Hematopoietic multipotent progenitor cell treated with erythropoietin and hydrocortisone succinate and interleukin-3 and kit ligand, for 6 days (in vitro differentiated cells): ENCODE measurements at regions not wholly inside any gene's neighbourhood (a gene's known extent, or its start where the extent isn't known, plus 50 kb on each side); places are given as distances from the start of the nearest gene placed in this dataset.
"Not testable (repeated sequence)": the region's sequence is repeated elsewhere in the genome, so short reads cannot be mapped to it uniquely, and the experiment has no call there.

Source experiments
- DNase-seq: peaks from one replicate; pipeline ENCODE4 v3.0.0-alpha.2; 2015

- no peak for DNase-seq
Observed at GRCh38 chr2:103387888-103388287, 626.1 kb downstream of the TMEM182 start.

- DNase-seq: no peak
Observed at GRCh38 chr2:103396152-103396551, 634.3 kb downstream of the TMEM182 start.

DNA sequence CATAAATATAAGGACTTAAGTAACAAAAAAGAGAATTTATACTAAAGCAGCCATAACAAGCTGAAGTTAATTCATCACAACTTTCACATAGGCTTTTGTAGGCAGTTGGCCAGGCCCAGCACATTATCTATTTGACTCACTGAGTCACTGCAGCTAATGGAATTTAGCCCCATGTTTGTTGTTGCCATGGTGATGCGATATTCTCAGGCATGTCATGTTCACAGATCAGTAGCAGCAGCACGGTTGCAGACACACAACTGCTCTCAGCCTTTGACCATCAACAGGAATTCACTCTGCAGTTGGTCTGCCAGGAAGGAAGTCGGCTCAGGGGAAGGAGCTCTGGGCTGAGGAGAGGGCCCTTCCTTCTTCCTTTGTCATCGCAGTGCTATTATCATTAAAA is 639.8 kb downstream of the TMEM182 start:
- DNase-seq: no peak

DNA sequence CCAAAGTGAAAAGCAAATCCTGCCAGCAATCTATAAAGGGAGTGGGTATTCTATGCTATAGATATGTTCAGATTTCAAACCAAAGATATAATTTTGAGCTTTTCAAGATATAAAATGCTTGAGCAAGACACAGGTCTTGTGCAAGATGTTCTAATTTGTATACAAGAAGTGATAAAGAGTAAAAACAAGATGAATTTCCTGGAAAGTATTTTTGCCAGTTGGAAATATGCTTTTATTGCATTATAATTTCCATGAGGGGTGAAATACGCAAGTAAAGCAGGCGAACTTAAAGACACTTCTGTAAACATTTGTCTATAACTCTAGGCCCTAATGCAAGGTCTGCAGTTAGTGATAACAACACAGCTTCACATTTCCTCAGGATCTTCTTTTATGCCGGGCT is 640.5 kb downstream of the TMEM182 start:
- no peak for DNase-seq

GRCh38 chr2:103402944-103403343 is 641.1 kb downstream of the TMEM182 start:
- DNase-seq: no peak

- not testable (repeated sequence) for DNase-seq
Observed at GRCh38 chr2:103403388-103403787, 641.6 kb downstream of the TMEM182 start.

DNA sequence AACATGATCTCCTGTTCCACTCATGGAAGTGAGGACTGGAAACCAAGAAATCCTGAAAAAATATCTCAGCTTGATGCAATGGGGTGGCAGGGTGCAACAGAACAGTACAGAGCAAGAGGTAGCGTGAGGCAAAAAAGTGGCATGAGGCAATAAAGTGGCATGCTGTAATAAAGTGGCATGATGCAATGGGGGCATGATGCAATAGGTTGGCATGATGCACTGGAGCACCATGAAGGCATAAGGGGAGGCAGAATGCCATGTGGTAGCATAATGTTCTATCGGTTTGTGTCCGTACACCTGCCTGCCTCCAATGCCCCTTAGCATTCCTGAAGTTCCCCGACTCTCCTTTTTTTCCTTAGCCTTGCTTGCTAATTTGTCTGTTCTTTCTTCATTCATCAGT is 648.4 kb downstream of the TMEM182 start:
- DNase-seq: no peak

- no peak for DNase-seq
Observed at GRCh38 chr2:103419506-103419905, 657.7 kb downstream of the TMEM182 start.

GRCh38 chr2:103423100-103423499 is 661.3 kb downstream of the TMEM182 start:
- no peak for DNase-seq

DNA sequence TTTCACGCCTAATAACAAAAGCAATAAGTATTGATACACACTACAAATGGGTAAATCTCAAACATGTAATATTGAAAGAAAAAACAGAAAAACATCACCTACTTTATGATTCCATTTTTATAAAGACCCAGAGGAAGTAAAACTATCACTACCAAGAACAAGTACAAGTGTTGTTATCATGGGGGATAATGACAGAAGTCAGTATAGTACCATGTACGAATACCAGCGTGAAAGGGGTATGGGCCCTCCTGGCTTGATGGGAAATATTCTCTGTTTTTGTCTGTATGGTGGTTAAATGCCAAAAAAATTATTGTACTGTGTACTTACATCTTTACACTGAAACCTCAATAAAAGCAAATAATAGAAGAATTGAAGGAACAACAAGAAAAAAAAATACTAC is 665.7 kb downstream of the TMEM182 start:
- no peak for DNase-seq

- DNase-seq: no peak
Observed at GRCh38 chr2:103430191-103430590, 668.4 kb downstream of the TMEM182 start.

GRCh38 chr2:103435010-103435409 is 673.2 kb downstream of the TMEM182 start:
- no peak for DNase-seq

GRCh38 chr2:103437161-103437560 is 675.3 kb downstream of the TMEM182 start:
- DNase-seq: no peak

- DNase-seq: no peak
Observed at GRCh38 chr2:103445347-103445746, 683.5 kb downstream of the TMEM182 start.

DNA sequence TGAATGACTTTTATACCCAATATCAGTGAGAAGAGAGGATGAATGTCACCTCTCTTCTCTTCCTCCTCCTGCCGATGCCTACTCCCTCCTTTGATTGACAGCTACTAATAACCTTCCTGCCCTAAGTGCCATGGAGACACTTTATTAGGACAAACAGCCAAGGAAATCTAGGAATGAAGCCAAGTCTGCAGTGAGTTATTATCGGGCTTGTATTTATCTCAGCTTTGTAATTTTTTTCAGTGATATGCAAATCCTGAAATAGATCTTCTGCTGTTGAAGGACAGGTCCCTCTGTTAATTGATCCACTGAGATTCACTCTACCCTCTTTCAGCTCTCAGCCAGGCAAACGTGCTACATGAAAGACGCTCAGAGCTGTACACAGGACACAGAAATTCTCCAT is 686.7 kb downstream of the TMEM182 start:
- no peak for DNase-seq

DNA sequence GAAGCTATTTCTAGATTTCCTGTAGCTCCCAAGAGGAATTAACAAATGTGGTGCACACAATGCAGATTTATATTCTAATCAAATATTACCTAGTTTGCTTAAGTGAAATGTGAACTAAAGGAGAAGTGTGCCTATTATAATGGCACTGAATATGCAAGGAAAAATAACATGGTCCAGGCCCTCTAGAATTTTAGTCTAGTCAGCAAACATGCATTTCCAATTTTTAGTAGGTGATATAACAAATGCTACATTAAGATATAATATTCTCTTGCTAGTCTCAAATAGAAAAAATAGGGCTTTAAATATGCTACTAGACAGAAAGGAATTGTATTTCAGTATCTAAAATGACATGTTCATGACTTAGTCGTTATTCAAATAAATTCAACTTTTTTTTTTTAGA is 689.5 kb downstream of the TMEM182 start:
- no peak for DNase-seq

GRCh38 chr2:103459283-103459682 is 697.5 kb downstream of the TMEM182 start:
- no peak for DNase-seq

DNA sequence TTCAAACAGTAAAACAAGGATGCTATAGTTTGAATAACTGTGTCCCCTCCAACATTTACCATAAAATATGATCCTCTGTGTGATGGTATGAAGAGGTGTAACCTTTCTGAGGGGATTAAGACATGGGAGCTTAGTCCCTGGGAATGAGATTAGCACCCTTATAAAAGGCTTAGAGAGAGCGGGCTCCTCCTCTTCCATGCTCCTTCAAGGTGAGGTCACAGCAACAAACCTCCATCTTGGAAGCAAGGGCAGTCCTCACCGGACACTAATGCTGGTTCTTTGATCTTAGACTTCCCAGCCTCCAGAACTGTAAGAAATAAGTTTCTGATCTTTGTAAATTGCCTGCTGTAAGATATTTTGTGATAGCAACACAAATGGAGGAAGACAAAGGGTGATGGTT is 700.3 kb downstream of the TMEM182 start:
- no peak for DNase-seq

DNA sequence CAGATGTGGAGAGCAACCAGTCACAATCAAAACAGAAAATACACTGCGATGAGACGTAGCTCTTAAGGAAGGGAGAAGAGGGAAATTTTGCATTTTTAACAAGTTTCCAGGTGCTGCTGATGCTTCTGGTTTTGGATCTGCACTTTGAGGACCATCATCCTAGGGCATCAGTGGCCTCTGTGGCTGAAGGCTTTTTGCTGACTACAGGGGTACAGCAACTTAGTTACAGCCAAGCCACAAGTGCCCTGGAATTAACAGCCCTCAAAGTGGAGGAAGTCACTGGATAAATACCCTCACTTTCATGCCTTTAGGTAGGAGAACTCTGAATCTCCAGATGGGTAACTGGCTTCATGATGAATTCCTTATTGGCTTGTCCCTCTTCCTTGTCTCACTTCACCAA is 700.9 kb downstream of the TMEM182 start:
- DNase-seq: no peak

DNA sequence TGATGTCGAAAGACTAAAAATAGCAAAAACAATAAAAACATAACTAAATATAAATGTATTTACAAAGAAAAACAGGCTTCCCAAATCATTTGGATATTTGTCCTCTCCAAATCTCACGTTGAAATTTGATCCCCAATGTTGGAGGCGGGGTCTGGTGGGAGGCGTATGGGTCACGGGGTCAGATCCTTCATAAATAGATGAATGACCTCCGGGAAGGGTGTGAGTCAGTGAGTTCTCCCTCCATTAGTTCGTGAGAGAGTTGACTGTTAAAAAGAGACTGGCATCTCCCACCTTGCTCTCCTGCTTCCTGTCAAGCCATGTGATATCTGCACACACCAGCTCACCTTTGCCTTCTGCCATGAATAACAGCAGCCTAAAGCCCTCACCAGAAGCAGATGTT is 703.0 kb downstream of the TMEM182 start:
- no peak for DNase-seq

GRCh38 chr2:103469800-103470199 is 708.0 kb downstream of the TMEM182 start:
- no peak for DNase-seq

- DNase-seq: no peak
Observed at GRCh38 chr2:103484906-103485305, 723.1 kb downstream of the TMEM182 start.

DNA sequence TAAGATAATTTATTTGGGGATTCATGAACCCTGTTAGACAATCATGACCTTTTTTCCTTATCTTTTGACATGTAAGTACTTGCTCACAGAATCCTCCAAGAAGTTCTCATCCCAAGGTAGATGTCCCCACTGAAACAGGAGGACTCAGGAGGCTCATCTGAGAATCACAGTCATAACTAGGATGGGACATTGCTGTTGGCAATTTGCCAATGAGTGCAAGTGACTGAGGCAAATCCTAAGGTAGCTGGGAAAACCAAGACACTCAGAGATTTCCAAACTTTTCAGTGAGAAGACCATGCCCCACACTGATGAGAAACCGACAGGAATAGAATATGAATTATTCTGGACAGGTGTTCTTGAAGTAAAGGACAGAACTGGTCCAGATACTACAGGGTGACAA is 735.0 kb downstream of the TMEM182 start:
- no peak for DNase-seq

DNA sequence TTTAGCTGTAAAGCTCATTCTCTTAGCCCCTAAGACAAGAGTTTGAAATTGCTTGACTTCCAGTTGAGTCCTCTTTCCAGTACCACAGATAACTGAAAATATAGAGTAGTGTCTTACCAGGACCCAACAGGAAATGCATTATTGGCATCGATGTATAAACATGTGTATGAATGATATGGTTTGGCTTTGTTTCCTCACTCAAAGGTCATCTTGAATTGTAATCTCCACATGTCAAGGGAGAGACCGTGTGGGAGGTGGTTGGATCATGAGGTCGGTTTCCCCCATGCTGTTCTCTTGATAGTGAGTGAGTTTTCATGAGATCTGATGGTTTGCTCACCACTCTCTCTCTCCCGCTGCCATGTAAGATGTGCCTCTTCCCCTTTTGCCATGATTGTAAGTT is 745.0 kb downstream of the TMEM182 start:
- no peak for DNase-seq

- DNase-seq: no peak
Observed at GRCh38 chr2:103512442-103512841, 750.6 kb downstream of the TMEM182 start.

GRCh38 chr2:103520547-103520946 is 758.7 kb downstream of the TMEM182 start:
- DNase-seq: no peak
